Peyer's patch (tissue), 4 donors: ENCODE measurements at regions not wholly inside any gene's neighbourhood (a gene's known extent, or its start where the extent isn't known, plus 50 kb on each side); places are given as distances from the start of the nearest gene placed in this dataset.
"Not testable (repeated sequence)": the region's sequence is repeated elsewhere in the genome, so short reads cannot be mapped to it uniquely, and the experiment has no call there.

ENCODE experiments used
- POLR2A ChIP-seq, 2 donors: fragments of 450-650 bp; IDR thresholded peaks; one replicate each; pipeline ENCODE4 v1.5.1; 2017; ENCODE audit warnings: antibody characterized with exemption in 2 of 2, mild to moderate bottlenecking in 2 of 2, moderate library complexity in 2 of 2
- TF ChIP-seq, protein P1 (sequence below), 6 experiments: fragments of 450-650 bp in 4 of 6; fragments of 200-600 bp in 2 of 6; sonication (generic) in 1 of 6; IDR thresholded peaks; one replicate each; pipeline ENCODE4 v1.5.1; 2017 to 2019; ENCODE audit warnings: antibody characterized with exemption in 6 of 6, mild to moderate bottlenecking in 3 of 6, moderate library complexity in 1 of 6

DNA sequence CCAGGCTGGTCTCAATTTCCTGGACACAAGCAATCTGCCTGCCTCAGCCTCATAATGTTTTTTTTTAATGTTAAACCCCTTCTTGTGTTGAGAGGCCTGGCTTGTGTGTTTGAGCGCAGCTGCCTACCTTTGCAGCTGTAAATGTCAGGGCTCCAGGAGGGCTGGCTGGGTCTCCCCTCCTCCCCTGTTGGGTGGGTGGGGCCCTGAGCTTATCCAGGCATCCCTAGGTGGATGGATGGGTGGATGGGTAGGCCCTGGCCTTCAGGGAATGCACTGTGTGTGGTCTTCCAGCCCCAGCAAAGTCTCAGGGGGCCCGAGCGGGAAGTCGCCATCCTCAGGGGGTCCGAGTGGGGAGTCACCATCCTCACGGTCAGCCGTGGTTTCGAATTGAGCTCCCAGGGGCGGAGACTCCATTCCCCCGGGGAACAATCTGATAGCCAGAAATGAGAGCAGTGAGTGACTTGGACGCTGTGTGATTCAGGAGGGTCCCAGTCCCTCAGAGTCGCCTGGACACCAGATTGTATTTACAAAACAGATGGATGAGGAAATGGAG is 279.4 kb upstream of the PLGLB2 start:
- TF ChIP-seq POLR2A (IDR thresholded peaks at IDR 0.05): not testable (repeated sequence)
- TF ChIP-seq, protein P1, sequence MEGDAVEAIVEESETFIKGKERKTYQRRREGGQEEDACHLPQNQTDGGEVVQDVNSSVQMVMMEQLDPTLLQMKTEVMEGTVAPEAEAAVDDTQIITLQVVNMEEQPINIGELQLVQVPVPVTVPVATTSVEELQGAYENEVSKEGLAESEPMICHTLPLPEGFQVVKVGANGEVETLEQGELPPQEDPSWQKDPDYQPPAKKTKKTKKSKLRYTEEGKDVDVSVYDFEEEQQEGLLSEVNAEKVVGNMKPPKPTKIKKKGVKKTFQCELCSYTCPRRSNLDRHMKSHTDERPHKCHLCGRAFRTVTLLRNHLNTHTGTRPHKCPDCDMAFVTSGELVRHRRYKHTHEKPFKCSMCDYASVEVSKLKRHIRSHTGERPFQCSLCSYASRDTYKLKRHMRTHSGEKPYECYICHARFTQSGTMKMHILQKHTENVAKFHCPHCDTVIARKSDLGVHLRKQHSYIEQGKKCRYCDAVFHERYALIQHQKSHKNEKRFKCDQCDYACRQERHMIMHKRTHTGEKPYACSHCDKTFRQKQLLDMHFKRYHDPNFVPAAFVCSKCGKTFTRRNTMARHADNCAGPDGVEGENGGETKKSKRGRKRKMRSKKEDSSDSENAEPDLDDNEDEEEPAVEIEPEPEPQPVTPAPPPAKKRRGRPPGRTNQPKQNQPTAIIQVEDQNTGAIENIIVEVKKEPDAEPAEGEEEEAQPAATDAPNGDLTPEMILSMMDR (IDR thresholded peaks at IDR 0.05): not testable (repeated sequence)
